IMR-90 (cell line): ENCODE measurements at regions not wholly inside any gene's neighbourhood (a gene's known extent, or its start where the extent isn't known, plus 50 kb on each side); places are given as distances from the start of the nearest gene placed in this dataset.

Experiments used
- BHLHE40 ChIP-seq: fragments of 150-350 bp; IDR thresholded peaks from 2 replicates; pipeline ENCODE4 v1.6.1; 2016; ENCODE audit warnings: mild to moderate bottlenecking, low read depth, low read length
- CEBPB ChIP-seq: IDR thresholded peaks from 2 replicates; pipeline ENCODE4 v1.6.1; 2012; ENCODE audit warnings: low read depth, low read length, improper control_type of control experiment
- CTCF ChIP-seq: conservative IDR thresholded peaks from 2 replicates; pipeline ENCODE4 v1.5.1; 2012; ENCODE audit warnings: mild to moderate bottlenecking, low read depth, low read length, improper control_type of control experiment
- ELK1 ChIP-seq: fragments of 150-350 bp; IDR thresholded peaks from 2 replicates; pipeline ENCODE4 v1.6.1; 2016; ENCODE audit warnings: low read depth, mild to moderate bottlenecking, low read length, moderate library complexity, borderline replicate concordance
- FOS ChIP-seq: fragments of 150-350 bp; IDR thresholded peaks from 2 replicates; pipeline ENCODE4 v1.6.1; 2016; ENCODE audit warnings: low read depth, low read length
- MAFK ChIP-seq: IDR thresholded peaks from 2 replicates; pipeline ENCODE4 v1.6.1; 2012; ENCODE audit warnings: low read depth, low read length, improper control_type of control experiment
- MAZ ChIP-seq: IDR thresholded peaks from 2 replicates; pipeline ENCODE4 v1.6.1; 2012; ENCODE audit warnings: low read depth, mild to moderate bottlenecking, low read length, improper control_type of control experiment, moderate library complexity, borderline replicate concordance
- MXI1 ChIP-seq: IDR thresholded peaks from 2 replicates; pipeline ENCODE4 v1.6.1; 2012; ENCODE audit warnings: low read depth, mild to moderate bottlenecking, low read length, moderate library complexity, borderline replicate concordance
- NFE2L2 ChIP-seq: fragments of 150-350 bp; IDR thresholded peaks from 2 replicates; pipeline ENCODE4 v1.6.1; 2016; ENCODE audit warnings: low read depth, mild to moderate bottlenecking, low read length
- POLR2A ChIP-seq: IDR thresholded peaks from 2 replicates; pipeline ENCODE4 v1.6.1; 2012; ENCODE audit warnings: mild to moderate bottlenecking, low read depth, low read length
- RAD21 ChIP-seq: IDR thresholded peaks from 2 replicates; pipeline ENCODE4 v1.6.1; 2012; ENCODE audit warnings: low read length, improper control_type of control experiment
- RFX5 ChIP-seq: IDR thresholded peaks from 2 replicates; pipeline ENCODE4 v1.8.0; 2012; ENCODE audit warnings: low read depth, mild to moderate bottlenecking, low read length, moderate library complexity
- SMC3 ChIP-seq: fragments of 150-350 bp; IDR thresholded peaks from 2 replicates; pipeline ENCODE4 v1.6.1; 2016; ENCODE audit warnings: low read depth, mild to moderate bottlenecking, antibody characterized with exemption, low read length, moderate library complexity
- USF2 ChIP-seq: fragments of 150-350 bp; IDR thresholded peaks from 2 replicates; pipeline ENCODE4 v1.6.1; 2017; ENCODE audit warnings: mild to moderate bottlenecking, antibody characterized with exemption, low read length, low read depth

- TF ChIP-seq CTCF (no peak), USF2 (no peak), MXI1 (no peak), SMC3 (no peak), ELK1 (no peak), POLR2A (no peak), RFX5 (no peak), MAZ (no peak), RAD21 (no peak), FOS (no peak), MAFK (no peak), CEBPB (no peak), NFE2L2 (no peak), BHLHE40 (no peak)
Measured at GRCh38 chr2:5826979-5827655, 134.9 kb downstream of the SOX11 start.
